ENCODE measurements at regions not wholly inside any gene's neighbourhood (a gene's known extent, or its start where the extent isn't known, plus 50 kb on each side); places are given as distances from the start of the nearest gene placed in this dataset.

GRCh38 chr14:98726585-98727405 lies 545.2 kb downstream of the BCL11B start:
- no peaks in the 10 kb centered on the region for H3K36me3 Mint-ChIP-seq
- H3K27me3 Mint-ChIP-seq (ENCODE audit: low read depth), result no peaks in the 10 kb centered on the region
- POLR2A ChIA-PET, result no interaction called here
- ATAC-seq (no peak), DNase-seq (ENCODE audit: low spot score) (no peak)
- peaks cover 11% of the 10 kb centered on the region for H3K9me3 Mint-ChIP-seq
- TF ChIP-seq E2F5 (CRISPR knock-in tag; IDR thresholded peaks at IDR 0.05) (no peak), RELA (CRISPR knock-in tag; IDR thresholded peaks at IDR 0.05; ENCODE audit: borderline replicate concordance) (no peak), AFF4 (CRISPR knock-in tag; IDR thresholded peaks at IDR 0.05; ENCODE audit: borderline replicate concordance) (no peak), CTCF (IDR thresholded peaks at IDR 0.05) (no peak), TCF7 (CRISPR knock-in tag; IDR thresholded peaks at IDR 0.05; ENCODE audit: low read depth) (no peak), ZBTB43 (CRISPR knock-in tag; IDR thresholded peaks at IDR 0.05) (no peak), SP1 (CRISPR knock-in tag; conservative IDR thresholded peaks at IDR 0.05) (no peak), RORB (CRISPR knock-in tag; IDR thresholded peaks at IDR 0.05) (no peak), ZMAT4 (CRISPR knock-in tag; IDR thresholded peaks at IDR 0.05) (no peak), ESRRA (CRISPR knock-in tag; IDR thresholded peaks at IDR 0.05; ENCODE audit: borderline replicate concordance) (no peak), FOXJ3 (CRISPR knock-in tag; IDR thresholded peaks at IDR 0.05; ENCODE audit: borderline replicate concordance) (no peak), NFYB (CRISPR knock-in tag; conservative IDR thresholded peaks at IDR 0.05; ENCODE audit: low read depth) (no peak), ZNF396 (CRISPR knock-in tag; IDR thresholded peaks at IDR 0.05; ENCODE audit: borderline replicate concordance) (no peak), SMAD3 (CRISPR knock-in tag; IDR thresholded peaks at IDR 0.05; ENCODE audit: borderline replicate concordance) (no peak), ZNF416 (CRISPR knock-in tag; IDR thresholded peaks at IDR 0.05) (no peak), ETV6 (CRISPR knock-in tag; IDR thresholded peaks at IDR 0.05) (no peak)
- CTCF ChIA-PET, result no interaction called here
- H3K4me3 Mint-ChIP-seq, result no peak overlapping the region
- no peak overlapping the region for H3K27ac Mint-ChIP-seq
- H3K4me1 Mint-ChIP-seq, result peaks cover 17% of the 10 kb centered on the region

- DNase-seq (ENCODE audit: low spot score) (no peak), ATAC-seq (no peak)
- CTCF ChIA-PET, result no interaction called here
- H3K9me3 Mint-ChIP-seq, result peaks cover 8% of the 10 kb centered on the region
- TF ChIP-seq IRF1 (CRISPR knock-in tag; IDR thresholded peaks at IDR 0.05) (no peak), FOXJ3 (CRISPR knock-in tag; IDR thresholded peaks at IDR 0.05; ENCODE audit: borderline replicate concordance) (no peak)
- H3K4me3 Mint-ChIP-seq, result no peak overlapping the region
- peaks cover 17% of the 10 kb centered on the region for H3K4me1 Mint-ChIP-seq
- H3K36me3 Mint-ChIP-seq, result no peaks in the 10 kb centered on the region
- H3K27ac Mint-ChIP-seq, result no peak overlapping the region
- no peaks in the 10 kb centered on the region for H3K27me3 Mint-ChIP-seq (ENCODE audit: low read depth)
- POLR2A ChIA-PET, result no interaction called here
These were observed 544.0 kb downstream of the BCL11B start for GRCh38 chr14:98728024-98728423.

Measured in WTC11 (cell line).